ENCODE measurements at regions not wholly inside any gene's neighbourhood (a gene's known extent, or its start where the extent isn't known, plus 50 kb on each side); places are given as distances from the start of the nearest gene placed in this dataset.

DNA sequence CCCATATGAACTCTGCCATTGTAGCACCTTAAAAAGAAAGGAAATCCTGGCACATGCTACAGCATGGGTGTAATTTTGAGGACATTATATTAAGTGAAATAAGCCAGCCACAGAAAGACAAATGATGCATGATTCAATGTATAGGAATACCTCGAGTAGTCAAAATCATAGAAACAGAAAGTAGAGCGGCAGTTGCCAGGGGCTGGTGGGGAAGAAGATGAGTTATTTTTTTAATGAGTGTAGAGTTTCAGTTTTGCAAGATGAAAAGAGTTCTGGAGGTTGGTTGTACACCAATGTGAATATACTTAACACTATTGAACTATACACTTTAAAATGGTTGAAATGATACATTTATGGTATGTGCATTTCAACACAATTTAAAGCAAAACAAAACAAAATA, 133.0 kb downstream of the ZDHHC21 start:
- DNase-seq: no peak

DNA sequence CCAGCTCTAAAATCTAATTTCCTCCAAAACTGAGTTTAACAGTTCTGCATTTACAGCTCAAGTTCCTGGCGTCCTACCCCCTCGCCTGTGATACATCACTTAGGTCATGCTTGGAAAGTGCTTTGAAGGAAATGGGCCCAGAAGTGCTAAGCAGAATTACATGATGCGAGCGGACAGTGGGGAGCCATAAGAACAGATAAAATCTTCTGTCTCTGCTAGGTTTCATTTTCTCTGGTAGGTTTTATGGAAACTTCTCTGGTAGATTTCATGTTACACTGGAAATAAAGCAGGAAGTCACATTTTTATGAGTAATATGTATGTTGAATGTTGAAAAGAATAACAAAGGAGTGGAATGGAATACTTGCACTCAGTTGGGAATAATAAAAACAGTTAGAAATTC, 138.3 kb downstream of the ZDHHC21 start:
- DNase-seq: no peak

DNA sequence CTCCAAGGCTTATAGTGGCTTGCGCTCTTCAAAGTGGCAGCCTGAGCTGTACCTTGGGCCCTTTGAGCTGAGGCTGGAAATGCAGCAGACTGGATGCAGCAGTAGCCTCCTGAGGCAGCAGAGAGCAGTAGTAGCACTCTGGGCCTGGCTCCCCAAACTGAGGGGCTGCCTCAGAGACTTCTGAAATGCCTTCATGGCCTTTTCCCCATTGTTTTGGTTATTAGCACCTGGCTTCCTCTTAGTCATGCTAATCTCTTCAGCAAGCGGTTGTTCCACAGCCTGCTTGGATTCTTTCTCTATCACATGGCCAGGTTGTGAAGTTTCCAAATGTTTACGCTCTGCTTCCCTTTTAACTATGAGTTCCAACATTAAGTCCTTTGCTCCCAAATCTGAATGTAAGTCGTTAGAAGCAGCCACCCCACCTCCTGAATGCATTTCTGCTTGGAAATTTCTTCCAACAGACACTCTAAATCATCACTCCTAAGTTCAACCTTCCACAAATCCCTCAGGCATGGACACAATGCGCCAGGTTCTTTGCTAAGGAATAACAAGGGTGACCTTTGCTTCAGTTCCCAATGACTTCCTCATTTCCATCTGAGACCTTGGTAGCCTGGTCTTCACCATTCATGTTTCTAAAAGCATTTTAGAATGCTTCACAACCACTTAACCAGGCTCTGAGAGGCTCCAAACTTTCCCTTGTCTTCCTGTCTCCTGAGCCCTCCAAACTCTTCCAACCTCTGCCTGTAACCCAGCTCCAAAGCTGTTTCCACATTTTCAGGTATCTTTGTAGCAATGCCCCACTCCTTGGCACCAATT, 145.8 kb downstream of the ZDHHC21 start:
- DNase-seq: no peak

DNA sequence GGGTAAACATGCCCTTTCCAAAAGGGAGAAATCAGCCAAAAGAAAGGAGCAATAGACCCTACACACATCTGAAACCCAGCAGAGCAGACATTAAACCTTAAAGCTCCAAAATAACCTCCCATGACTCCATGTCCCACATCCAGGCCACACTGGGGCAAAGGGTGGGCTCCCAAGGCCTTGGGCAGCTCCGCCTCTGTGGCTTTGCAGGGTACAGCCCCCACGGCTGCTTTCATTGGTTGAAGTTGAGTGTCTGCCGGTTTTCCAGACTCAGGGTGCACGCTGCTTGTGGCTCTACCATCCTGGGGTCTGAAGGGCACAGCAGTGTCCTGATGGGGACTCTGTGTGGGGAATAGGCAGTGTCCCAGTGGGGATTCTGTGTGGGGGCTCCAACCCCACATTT, 146.5 kb downstream of the ZDHHC21 start:
- DNase-seq: no peak

DNA sequence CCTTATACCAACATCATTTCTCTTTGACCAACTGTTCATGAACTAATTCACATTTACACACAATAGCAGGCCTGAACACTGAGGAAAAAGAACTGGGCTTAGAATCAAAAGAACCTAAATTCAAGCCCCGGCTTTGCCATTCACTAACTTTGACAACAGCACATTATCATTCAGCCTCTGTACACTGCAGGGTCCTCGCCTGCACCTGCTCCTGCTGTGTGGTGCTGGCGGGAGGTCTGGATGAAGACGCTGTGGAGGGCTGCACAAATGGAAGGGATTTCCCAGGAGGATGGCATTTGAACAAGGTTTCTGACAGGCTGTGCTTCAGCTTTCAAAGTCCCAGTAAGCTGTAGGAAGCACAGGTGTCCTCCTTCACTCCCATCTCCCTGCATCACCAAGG, 151.2 kb downstream of the ZDHHC21 start:
- no peak for DNase-seq

DNA sequence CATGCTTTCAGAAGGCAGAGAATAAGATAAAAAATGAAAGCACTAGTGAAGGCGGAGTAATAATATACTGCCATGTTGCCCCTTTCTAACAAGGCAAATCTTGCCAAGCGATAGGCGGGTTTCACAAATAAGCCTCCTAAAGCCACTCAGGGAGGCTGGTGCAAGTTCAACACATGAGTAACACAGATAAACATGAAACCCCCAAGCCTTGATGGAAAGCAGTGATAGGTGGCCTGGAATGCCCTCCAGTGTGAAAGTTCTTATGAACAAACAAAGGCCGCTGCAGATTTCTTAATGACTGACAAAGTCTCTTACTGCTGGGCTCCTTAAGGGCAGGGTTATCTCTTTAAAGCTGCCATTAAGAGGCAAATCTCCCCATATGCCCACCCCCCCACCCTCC, 154.7 kb downstream of the ZDHHC21 start:
- DNase-seq: no peak

DNA sequence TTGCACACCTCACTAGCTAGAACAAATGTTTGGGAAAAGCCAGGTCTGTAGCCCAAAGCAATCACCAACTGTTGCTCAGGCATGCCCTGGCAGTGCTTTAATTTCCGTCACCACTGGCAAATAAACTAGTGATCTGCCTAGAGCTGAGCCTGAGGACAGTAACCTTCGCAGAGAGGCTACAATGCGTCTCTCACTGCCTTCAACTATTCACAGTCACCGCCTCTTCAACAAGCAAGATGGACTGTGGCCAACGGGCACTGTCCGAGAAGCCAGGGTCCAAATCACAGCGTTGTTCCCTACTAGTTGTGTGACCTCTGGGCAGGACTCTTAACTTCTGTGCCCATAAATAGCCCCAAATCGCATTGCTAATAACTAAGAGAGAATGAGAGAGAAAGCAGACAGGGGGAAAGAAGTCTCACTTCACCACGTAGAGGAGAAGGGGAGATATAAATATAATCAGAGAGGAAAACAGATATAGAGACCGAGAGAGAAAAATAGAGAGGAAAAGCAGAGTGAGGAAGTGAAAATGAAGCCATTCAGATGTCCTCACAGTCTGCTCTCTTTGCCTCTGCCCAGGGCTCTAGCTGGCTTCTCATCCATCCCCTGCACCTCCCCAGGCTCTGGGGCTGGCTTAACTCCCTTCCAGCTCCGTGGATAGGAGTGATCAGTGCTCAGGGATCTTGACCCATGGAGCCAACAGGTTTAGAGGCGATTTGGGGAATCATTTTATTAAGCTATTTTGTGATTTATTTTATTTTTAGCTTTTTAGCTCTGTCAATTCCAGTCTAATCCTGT, 157.9 kb downstream of the ZDHHC21 start:
- no peak for DNase-seq

DNA sequence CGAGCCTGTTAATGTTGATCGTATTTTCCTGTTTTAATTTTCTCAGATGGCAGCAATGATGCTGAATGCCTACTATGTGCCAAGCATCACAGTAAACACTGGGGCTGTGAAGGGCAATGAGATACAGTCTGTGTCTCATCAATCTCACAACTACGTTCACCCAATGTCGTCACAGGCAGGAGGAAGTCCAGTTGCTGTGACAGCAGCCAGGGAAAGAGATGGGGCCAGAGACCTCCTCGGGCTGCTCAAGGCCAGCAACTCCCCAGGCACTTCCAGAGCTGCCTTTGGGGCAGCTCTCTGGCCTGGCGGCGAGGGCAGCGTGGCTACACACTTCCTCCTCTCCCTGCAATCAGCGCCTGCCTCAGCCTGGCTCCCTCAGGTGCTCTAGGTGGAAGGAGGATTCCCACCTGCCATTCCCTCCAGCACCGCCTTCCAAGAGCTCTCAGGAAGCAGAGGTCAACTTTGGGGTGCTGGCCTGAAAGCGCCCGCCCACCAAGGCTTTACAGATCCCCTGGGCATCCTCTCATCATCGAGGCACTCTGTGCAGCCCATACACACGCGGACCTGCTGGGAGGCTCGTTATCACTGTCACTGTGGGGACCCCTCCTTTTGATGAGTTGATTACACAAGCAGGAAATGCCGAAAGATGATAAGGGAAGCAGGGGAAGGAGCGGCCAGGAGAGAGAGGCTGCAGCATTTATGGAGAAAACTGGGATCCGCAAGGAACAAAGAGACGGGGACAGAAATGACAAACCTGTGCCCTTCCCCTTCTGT, 159.2 kb downstream of the ZDHHC21 start:
- DNase-seq: no peak

DNA sequence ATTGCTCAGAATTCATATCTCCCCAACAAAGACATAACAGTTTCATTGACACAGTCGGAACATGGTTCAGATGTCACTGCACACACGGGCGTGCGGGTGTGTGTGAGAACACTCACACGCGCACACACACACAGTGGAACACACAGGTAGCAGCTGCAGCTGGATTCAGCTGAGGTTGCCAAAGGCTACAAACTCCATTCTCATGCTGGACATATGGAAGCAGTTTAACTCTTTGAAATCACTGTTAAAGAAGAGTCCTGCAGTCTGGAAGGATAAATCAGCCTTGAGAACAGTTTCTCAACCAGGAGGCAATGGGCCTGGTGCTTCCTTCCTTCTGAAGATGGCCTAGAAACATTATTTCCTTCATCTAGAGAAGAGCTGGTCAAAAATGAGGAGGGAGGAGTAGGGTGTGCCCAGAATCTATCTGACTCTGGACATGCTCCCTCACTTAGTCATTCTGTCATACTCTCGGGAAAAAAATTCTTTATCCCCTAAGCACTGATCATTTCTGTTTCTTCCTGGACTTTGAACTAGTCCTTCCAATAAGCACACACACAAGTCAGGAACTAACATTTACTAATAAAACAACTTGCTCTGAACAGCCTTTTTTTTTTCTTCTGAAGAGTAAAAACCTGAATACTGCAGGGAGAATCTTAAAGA, 160.6 kb downstream of the ZDHHC21 start:
- DNase-seq: no peak

DNA sequence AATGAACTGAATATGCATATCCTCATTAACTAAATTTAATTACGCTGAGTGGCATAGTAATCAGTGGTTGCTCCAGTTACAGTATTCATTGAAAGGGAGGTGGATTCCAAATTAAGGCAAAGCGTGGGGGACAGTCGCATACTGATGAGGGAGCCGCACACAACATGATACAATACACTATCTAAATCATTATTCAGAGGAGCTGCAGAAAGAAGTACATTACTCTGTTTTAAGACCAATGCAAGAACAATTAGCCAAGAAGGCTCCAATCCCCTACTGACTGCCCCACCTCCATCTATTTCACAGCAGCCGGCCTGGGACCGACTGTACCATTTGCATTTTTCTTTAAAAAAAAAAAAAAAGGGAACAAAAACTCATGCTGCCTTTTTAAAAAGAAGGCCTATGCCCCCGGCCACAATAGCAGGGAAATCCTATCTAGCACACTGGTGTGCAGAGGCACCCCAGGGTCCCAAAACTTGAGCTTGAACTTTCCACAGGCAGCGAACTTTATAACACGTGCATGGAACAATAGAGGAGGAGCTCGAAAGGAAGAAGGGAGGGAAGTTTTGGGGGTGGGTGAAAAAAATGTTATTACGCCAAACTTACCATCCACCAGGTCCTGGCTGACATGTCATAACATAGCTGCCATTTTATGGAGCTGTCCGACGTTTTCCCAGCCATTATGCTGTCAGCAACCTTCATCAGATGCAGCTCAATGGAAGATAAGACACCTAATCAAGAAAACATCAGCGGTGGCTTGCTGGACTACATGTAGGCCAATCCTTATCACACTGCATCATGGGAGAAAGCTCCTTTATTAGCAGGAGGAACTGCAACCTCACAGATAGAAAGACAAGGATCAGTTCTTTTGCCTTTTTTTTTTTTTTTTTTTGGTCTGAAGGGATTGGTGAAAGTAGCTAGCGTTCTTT, 161.6 kb downstream of the ZDHHC21 start:
- DNase-seq: no peak

DNA sequence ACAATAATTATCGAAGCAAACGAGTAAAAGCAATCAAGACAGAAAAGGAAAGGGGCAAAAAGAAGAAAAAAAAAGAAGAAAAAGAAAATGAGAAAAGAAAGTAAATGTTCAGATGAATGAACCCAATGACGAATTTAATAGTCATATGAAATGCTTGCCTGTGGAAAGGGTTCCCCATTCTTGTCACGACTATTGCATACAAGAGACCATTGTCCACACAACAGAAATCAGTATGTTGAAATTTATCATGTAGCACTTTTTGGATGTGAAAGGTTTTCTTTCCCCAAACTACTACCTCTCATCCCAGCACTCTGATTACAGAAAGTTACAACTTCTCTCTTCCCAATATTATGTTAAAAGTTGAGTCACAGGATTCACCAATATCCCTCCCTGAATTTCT, 162.4 kb downstream of the ZDHHC21 start:
- no peak for DNase-seq

DNA sequence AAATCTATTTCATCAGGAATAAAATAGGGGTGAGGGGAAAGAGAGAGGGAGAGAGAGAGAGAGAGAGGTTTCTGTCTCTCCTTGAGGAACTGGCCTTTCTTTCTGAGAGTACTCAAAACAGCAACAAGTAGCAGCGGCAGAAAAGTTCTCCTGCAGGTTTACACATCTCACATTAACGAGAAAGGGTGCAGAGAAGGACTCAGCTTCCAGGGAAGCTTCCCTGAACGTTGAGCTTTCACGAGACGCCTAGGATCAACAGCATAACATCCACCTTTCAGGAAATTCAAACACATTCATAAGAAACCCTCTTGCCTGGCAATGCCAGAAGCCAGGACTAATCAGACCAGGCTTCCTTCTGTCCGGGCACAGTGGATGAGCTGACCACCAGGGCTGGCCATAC, 162.9 kb downstream of the ZDHHC21 start:
- DNase-seq: no peak

DNA sequence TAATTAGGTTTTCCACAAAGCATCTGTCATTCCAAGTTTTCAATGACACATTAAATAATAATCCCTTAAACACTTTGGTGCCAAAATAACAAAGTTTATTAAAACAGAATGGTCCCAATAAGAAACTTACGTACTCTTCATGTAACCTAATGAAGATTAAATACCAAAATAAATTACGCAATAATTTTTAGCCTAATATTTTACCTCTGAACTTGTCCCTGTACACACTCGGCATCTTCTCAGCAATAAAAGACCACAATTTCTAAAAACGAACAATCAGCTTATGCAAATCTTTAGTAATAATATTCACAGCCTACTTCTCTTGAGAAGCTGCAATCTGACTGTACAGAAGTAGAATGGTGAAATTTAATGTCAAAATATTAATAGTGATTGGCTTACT, 163.6 kb downstream of the ZDHHC21 start:
- no peak for DNase-seq

DNA sequence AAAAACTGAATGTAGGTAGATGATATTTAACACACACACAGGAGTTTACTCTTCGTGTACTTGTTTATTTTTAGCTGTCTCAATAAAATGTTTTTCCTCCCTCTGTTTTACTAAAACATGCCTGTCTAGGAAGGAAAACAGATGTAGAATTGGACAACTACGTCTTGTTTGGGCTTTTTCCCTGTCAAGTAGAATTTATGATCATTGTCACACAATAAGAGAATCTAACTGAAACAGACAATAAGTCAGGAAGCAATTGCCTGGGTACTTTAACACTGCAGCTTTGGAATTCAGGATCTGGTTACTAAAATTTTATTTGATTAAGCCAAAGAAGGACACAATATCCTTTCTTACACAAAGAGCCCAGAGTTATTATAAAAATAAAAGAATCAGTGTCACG, 164.2 kb downstream of the ZDHHC21 start:
- DNase-seq: no peak

DNA sequence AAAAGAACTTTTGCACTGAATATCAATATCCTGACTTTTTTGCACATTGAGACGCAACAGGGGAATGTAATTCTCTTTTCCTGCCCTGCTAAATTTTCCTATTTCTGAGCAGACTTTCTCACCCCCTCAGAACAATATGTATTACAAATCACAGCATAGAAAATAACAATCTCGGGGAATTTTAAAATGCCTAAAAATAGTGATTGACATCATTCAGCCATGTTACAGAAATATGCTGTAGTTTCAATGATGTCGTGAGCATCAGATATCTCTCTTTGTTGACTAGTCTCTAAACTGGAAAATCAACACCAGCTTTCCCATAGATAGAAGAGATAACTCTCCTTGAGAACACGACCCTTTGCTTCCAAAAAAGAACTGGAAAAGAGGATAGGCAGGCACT, 166.7 kb downstream of the ZDHHC21 start:
- DNase-seq: no peak

DNA sequence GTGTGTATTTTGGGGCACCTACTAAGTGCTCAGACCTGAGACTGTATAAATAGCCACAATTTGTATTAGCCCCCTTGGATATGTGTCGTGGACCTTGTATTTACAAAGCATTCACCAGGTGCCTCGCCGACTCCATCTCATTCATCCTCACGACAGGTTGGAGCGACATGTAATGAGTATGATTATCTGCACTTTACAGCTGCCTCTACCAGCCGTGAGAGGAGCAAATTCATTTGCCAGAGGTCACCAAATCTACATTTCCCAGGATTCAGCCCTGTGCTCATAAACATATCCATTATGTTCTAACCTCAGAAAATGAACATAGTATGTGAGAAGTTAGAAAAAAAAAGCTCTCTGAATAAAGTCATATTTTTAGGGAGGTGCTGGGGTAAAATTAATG, 167.4 kb downstream of the ZDHHC21 start:
- no peak for DNase-seq

DNA sequence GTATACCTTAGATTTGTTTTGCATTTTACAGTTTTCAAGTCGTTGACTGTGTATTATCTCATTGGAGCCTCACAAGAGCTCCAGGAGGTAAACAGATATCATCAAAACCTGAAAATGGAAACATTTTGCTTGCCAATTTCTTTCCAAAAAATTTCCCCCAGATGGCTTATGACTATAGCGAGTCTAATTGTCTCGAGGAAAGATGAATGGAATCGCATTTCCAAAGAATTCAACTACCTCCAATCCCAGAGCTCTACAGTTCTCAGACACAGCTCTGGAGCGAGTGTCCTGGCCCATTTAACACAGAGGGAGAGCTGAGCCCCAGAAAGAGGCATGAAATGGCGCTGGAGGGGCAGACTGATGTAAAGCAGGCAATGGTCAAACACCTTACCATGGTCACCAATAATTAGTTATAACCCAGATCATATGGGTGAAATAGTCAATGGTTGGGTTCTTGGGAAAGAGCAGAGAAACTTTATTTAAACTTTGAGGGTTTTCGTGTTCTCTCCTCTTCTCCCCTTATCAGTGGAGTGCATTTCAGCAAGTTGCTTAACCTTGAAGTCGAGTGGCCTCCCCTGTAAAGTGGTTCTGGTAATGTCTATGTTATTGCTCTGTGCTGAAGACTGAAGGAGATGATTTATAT, 168.2 kb downstream of the ZDHHC21 start:
- no peak for DNase-seq

DNA sequence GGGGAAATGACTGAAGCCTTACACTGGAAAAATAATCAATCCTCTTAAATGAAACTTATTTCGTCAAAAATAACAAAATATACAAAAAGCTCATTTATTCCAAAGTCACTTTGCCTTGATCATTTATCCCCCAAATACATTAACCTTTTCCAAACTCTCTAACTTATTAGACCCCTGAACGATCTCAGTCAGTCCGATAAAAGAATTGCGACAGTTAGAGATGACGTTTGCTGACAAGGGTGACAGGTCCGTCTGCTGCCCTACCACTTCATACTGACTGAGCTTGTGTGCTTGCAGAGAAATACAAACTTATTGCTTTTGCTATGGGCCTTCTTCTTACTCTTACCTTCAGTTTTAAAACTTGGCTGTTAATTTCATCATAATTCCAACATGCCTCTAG, 169.7 kb downstream of the ZDHHC21 start:
- DNase-seq: no peak

DNA sequence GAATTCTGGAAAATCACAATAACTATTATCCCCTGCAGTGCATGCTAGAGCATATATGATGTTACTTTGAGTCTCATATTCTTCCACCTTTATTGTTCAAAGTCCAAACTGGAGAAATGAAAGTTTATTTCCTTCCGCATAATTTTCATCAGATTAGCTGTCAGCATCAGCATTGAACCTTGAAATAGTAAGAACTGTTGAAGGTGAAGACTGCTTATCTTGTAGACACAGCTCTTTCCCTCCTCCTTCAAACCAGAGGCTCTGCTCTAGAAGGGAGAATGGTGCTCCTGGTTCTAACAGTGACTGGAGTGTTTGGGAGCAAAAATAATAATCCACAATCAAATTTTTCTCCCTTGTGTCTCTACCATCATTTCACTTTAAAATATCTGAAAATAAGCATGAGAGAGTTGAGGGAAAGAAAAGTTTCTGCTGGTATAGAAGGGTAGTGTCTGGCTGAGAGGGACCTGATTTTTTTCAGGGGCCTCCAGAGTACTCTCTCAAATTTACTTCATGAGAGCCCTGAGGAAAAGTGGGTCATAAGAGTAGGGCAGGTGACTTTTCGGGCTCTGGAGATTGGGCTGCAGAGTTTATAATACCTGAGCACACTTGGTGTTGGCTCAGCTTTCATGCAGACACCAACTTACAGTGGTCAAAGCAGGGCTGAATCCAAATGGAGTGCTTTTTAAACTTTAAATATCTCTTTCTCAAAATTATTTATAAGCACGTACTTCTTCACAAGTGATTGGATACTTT, 170.4 kb downstream of the ZDHHC21 start:
- DNase-seq: no peak

DNA sequence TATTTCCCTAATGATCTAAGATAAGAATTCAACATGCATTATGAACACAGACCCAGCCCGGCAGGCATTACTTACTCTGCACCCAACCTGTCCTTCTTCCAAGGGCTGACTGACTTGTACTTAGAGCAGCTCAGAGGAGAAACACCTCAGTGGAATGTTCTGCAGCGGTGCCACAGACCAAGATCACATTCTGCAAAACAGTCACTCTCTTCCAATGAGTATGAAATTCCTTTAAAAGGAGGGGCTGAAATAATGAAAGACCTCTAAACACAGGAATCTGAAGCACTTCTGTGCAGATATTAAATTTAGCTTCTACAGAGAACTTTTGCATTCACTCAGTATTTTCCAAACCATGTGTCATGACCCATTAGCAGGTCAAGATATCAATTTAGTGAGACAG, 172.9 kb downstream of the ZDHHC21 start:
- no peak for DNase-seq
